GM18873 (cell line): ENCODE measurements at regions not wholly inside any gene's neighbourhood (a gene's known extent, or its start where the extent isn't known, plus 50 kb on each side); places are given as distances from the start of the nearest gene placed in this dataset.
"Not testable (repeated sequence)": the region's sequence is repeated elsewhere in the genome, so short reads cannot be mapped to it uniquely, and the experiment has no call there.

Experiments used
- ATAC-seq: cut with Tn5 transposase; IDR thresholded peaks from one replicate; pipeline ENCODE4 v1.9.1; 2021; ENCODE audit warnings: mild to moderate bottlenecking, moderate library complexity, moderate number of reproducible peaks; ENCODE audit not compliant: unreplicated experiment, low FRiP score

DNA sequence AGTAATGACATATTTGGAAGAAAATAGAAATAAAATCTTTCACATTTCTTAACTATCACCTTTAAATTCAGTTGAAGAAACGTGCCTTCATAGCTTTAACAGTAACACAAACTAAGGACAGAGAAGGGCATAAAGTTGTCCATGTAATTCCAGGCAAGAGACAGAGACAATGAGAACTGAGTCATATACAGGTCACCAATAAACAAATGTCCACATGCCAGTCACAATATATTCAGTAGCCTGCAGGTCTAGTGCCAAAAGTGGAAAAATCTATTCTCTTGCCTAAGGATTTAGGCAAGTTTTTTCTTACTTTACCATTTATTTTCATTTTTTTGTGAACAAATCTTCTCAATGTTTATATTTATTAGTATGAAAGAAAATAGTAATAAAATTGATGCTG is 1711.5 kb upstream of the NUDT12 start:
- ATAC-seq = no peak

GRCh38 chr5:105263515-105263914 is 1700.9 kb upstream of the NUDT12 start:
- no peak for ATAC-seq

DNA sequence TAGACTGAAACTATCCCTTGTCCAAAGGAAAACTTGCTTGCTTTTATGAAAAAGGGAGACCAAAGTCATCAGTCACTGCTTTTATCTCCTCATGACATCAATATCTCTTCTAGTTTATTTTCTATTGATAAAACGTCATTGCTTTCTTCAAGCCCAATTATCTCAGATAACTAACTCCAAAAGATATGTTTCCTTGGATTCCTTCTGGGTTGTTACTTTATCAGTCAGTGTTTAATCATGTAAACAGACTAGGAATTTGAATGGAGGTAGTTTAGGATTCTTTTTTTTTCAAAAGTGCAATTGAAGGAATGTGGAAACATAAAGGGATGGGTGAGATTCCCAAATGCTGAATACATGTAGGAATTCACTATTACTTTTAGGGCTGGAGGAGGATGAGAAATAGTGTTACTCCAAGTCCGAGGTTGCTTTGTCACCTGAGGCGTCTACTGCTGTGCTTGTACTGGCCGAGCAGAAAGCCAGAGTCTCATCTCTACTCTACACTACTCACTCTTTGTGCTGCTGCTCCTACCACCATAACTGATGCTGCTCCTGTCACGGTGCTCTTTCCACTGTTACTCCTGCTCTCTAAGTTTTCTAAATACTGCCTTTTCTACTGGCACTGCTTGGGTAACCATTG is 1697.1 kb upstream of the NUDT12 start:
- no peak for ATAC-seq

DNA sequence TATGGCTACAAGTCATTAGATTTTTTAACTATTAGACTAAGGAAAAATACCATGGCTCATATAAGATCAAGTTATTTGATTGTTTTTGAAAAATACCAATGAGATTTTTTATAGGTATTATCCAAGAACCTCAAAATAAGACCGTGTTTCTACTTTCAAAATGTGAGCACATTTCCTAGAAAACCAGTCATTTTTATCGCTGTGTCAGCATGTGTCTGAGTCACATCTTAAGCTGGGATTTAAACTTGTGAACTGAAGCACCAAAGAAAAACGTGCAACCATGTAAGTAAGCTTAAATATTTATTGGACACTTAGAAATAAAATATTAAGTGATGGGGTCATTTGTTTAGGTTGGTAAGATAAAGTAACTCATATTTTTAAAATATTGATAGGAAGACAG is 1676.0 kb upstream of the NUDT12 start:
- no peak for ATAC-seq

- no peak for ATAC-seq
These were observed 1668.0 kb upstream of the NUDT12 start for GRCh38 chr5:105230516-105231157.

DNA sequence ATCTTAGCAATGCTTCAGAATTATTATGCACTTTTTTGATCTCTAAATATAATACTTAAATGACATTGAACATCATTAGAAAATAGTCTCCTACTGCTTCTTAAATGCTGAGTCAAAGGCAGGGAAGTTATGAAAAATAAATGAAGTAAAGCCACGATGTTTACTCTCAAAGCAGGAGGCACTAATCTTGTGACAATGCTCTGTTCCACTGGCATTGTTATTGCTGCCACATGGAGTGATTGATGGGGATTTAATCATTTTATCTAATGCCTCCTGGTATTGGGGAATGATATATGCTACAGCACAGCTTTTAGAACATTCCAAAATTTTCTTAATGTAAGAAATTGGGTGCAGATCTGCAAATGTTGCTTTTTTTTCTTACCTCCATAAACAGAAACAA is 1655.4 kb upstream of the NUDT12 start:
- ATAC-seq = no peak

- ATAC-seq = no peak
These were observed 1650.5 kb upstream of the NUDT12 start for GRCh38 chr5:105213078-105213477.

DNA sequence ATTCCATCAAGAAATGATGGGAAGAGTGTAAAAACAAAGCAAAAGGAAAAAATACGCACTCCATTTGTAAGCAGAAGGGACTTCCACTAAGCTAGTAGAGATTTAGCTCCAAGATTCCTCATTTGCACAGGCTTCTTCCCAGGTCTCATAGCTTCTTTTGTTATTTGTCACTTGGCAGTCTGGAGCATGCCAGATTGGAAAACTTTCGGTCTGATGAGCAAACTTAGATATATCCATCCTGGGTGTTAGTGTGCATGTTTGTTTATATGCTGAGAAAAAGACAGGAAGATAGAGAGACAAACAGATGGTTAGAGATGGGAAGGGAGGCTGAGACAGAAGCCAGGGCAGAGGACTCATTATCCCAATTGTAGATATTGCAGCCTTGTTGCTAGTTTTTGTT is 1644.5 kb upstream of the NUDT12 start:
- ATAC-seq = no peak

GRCh38 chr5:105197531-105197930 is 1634.9 kb upstream of the NUDT12 start:
- no peak for ATAC-seq

DNA sequence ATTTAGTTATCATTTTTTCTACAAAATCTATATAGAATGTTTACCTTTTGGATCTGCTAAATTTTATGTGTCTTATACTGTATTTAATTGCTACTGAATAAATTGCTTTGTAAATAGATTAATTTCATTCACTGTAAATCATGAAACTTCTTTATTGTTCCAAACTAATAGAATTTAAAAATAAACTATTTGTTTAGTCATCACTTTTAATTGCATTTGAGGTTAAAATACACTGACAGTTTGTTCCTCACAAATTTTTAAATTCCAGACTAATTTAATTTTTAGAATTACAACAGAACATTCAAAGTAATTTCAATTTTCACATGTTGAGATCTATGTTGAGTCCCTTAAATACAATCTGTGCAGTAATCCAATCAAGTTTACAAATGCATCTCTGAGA is 1633.2 kb upstream of the NUDT12 start:
- no peak for ATAC-seq

DNA sequence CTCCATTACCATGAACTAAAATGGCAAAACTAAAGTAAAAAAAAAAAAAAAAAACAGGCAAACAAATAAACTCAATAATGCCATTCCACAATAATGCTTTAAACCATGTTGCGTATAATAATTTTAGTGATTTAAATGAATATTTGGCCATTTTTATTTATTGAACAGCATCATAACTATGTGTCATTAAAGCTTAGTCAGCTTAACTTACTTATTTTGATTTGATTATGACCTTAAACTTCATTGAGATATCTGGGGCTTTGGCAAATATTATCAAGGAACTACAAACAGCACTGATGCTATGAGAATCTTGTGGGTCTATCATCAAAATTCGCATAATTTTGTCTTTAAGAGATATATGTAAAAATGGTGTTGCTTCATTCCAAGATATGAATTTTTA is 1610.3 kb upstream of the NUDT12 start:
- ATAC-seq = no peak

- no peak for ATAC-seq
These were observed 1606.2 kb upstream of the NUDT12 start for GRCh38 chr5:105168806-105169205.

GRCh38 chr5:105167092-105167491 is 1604.5 kb upstream of the NUDT12 start:
- ATAC-seq = no peak

- no peak for ATAC-seq
These were observed 1601.0 kb upstream of the NUDT12 start for GRCh38 chr5:105163547-105163946.

GRCh38 chr5:105162557-105162956 is 1600.0 kb upstream of the NUDT12 start:
- not testable (repeated sequence) for ATAC-seq

DNA sequence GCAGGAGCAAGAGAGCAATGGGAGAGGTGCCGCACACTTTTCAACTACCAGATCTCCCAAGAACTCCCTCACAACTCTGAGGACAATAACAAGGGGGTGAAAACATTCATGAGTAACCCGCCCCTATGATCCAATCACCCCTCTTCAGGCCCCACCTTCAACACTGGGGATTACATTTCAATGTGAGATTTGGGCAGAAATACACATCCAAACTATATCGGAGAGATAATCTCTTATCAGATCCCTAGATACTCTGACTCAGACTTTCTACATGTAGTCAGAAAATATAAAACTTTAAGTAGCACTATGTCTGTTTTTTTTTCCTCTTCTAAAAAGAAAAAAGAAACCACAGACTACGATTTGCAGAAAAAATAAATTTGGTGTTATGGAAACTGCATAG is 1595.9 kb upstream of the NUDT12 start:
- no peak for ATAC-seq

DNA sequence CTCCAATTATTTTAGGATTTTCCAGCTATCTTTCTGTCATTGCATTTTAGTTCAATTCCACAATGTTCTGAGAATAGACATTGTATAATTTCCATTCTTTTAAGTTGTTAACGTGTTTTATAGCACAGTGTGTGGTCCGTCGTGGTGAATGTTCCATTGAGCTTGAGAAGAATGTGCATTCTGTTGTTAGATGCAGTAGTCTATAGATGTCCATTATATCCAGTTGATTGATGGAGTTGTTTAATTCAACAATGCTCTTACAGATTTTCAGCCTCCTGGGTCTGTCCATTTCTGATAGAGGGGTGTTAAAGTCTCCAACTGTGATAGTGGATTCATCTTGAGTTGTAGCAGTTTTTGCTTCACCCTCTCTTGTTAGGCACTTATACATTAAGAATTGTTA is 1587.7 kb upstream of the NUDT12 start:
- no peak for ATAC-seq

- ATAC-seq = no peak
These were observed 1584.3 kb upstream of the NUDT12 start for GRCh38 chr5:105146867-105147266.

DNA sequence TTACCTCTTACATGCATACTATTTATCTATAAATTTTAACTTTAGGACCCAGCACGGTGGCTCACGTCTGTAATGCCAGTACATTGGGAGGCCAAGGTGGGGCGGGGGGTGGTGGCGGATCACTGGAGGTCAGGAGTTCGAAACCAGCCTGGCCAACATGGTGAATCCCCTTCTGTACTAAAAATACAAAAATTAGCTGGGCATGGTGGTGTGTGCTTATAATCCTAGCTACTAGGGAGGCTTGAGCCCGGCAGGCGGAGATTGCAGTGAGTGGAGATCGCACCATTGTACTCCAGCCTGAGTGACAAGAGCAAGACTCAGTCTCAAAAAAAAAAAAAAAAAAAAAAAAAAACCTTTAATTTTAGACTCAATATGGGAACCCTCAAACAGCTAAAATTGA is 1582.6 kb upstream of the NUDT12 start:
- no peak for ATAC-seq

GRCh38 chr5:105134328-105134727 is 1571.7 kb upstream of the NUDT12 start:
- ATAC-seq = no peak

GRCh38 chr5:105133087-105133486 is 1570.5 kb upstream of the NUDT12 start:
- ATAC-seq = no peak

DNA sequence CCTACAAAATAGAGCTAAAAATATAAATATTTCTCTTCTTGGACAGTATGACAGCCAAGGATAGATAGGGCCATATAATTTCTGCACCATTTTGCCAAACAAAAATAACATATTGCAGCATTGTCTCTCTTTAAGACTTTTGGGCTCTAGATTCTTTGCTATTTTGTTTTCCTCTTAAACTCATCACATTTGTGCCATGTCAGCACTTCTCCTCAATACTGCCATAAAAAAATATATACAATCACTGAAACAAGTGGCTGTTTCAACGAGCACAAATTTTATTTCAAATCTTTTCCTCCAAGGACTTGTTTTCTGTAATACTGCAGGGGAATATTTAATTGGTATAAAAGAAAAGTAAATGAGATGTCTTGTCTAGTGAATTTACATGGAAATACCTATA is 1570.0 kb upstream of the NUDT12 start:
- ATAC-seq = no peak

- ATAC-seq = no peak
These were observed 1568.5 kb upstream of the NUDT12 start for GRCh38 chr5:105131045-105131444.
